ENCODE measurements at regions not wholly inside any gene's neighbourhood (a gene's known extent, or its start where the extent isn't known, plus 50 kb on each side); places are given as distances from the start of the nearest gene placed in this dataset.
"Not testable (repeated sequence)": the region's sequence is repeated elsewhere in the genome, so short reads cannot be mapped to it uniquely, and the experiment has no call there.

DNA sequence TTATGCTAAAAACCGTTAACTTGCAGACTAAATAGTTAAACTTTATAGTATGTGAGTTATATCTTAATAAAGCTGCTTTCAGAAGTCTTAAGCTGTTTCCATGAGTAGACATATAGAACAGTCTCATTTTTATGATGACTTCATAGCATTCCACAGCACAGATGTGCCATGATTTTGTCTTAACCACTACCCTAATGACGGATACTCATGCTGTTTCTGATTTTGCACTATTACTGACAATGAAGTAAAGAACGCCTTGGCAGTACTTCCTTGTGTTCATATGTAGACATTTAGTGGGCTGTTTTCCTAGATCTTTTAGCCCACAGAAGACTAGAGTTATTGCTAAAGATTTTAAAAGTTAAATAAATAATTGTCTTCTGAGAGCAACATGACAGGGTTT, 175.6 kb upstream of the RAB6C start:
- H3K36me3 ChIP-seq = no peaks in the 10 kb centered on the region
- intact Hi-C loops (cut with DNase I) = no loop called here
- no peaks in the 10 kb centered on the region for H3K9me3 ChIP-seq
- no peaks in the 10 kb centered on the region for H3K4me1 ChIP-seq (ENCODE audit: insufficient read depth)
- no peaks in the 10 kb centered on the region for H3K27me3 ChIP-seq
- TF ChIP-seq POLR2A (IDR thresholded peaks at IDR 0.05) = no peak
- no peak for TF ChIP-seq EP300 (IDR thresholded peaks at IDR 0.05)
- TF ChIP-seq, protein P1, sequence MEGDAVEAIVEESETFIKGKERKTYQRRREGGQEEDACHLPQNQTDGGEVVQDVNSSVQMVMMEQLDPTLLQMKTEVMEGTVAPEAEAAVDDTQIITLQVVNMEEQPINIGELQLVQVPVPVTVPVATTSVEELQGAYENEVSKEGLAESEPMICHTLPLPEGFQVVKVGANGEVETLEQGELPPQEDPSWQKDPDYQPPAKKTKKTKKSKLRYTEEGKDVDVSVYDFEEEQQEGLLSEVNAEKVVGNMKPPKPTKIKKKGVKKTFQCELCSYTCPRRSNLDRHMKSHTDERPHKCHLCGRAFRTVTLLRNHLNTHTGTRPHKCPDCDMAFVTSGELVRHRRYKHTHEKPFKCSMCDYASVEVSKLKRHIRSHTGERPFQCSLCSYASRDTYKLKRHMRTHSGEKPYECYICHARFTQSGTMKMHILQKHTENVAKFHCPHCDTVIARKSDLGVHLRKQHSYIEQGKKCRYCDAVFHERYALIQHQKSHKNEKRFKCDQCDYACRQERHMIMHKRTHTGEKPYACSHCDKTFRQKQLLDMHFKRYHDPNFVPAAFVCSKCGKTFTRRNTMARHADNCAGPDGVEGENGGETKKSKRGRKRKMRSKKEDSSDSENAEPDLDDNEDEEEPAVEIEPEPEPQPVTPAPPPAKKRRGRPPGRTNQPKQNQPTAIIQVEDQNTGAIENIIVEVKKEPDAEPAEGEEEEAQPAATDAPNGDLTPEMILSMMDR (IDR thresholded peaks at IDR 0.05) = no peak
- WGBS, 3 donors = 86 to 89% (median 86%) methylated on average over 3 of the region's 3 CpGs
- H3K4me3 ChIP-seq = no peak overlapping the region
- no peak overlapping the region for H3K27ac ChIP-seq
- no peak for DNase-seq

DNA sequence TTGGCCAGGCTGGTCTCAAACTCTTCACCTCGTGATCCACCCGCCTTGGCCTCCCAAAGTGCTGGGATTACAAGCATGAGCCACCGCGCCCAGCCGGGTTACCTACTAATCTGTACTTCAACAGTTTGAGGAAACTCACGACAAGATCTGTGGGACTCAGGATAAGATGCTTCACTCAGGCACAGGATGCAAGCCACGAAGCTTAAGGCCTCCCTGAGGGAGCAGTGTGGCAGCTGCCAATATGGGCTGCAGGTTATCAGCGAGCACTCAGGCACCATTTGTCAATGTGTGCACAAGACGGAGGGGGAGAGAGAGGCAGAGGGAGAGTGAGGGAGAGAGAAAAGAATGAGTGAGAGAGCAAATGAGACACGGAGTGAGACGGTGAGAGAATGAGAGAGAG, 173.6 kb upstream of the RAB6C start:
- Histone ChIP-seq H3K4me1 (ENCODE audit: insufficient read depth) (no peaks in the 10 kb centered on the region), H3K9me3 (no peaks in the 10 kb centered on the region), H3K27me3 (no peaks in the 10 kb centered on the region), H3K27ac (no peak overlapping the region), H3K4me3 (no peak overlapping the region), H3K36me3 (no peaks in the 10 kb centered on the region)
- no peak for DNase-seq
- WGBS, 3 donors = 59 to 69% (median 61%) methylated on average over 11 of the region's 11 CpGs
- intact Hi-C loops (cut with DNase I) = no loop called here
- TF ChIP-seq EP300 (IDR thresholded peaks at IDR 0.05) = no peak
- TF ChIP-seq, protein P1 (IDR thresholded peaks at IDR 0.05) = no peak
- no peak for TF ChIP-seq POLR2A (IDR thresholded peaks at IDR 0.05)

DNA sequence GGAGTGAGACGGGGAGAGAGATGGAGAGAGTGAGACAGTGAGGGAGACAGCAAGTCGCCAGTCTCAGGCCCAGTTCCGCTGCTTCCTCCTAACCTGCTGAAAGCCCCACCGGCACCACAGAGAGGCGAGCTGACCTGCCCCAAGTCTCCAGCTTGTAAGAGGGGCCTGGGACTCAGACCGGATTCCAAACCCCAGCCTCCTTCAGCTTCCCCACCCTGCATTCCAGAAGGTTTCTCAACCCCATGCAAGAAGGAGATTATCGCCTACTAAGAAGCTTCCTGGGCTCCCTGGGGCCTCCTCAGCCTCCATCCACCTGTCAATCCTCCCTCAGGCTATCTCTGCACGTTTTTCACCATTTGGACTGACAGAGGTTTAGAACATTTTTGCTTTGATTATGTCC, 173.1 kb upstream of the RAB6C start:
- no peak for TF ChIP-seq EP300 (IDR thresholded peaks at IDR 0.05)
- TF ChIP-seq, protein P1 (IDR thresholded peaks at IDR 0.05) = no peak
- no peak for TF ChIP-seq POLR2A (IDR thresholded peaks at IDR 0.05)
- intact Hi-C loops (cut with DNase I) = no loop called here

DNA sequence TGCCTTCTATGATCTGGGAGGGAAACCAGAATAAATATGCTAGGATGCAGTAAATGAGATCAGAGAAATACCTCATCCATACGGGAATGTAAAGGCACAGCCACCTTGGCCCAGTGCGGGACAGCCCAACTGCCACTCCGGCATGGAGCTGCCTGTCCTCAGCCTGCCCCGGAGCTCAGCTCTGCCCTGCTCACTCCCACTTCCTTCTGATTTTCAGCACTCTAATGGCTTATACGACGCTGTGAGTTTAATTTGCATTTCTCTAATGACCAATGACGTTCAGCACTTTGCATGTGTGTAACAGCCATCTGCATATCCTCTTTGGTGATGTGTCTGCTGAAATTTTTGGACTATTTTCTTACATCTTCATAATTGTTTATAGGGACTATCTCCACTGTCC, 172.5 kb upstream of the RAB6C start:
- Histone ChIP-seq H3K36me3 (no peaks in the 10 kb centered on the region), H3K4me3 (no peak overlapping the region), H3K4me1 (ENCODE audit: insufficient read depth) (no peaks in the 10 kb centered on the region), H3K9me3 (no peaks in the 10 kb centered on the region), H3K27me3 (no peaks in the 10 kb centered on the region), H3K27ac (no peak overlapping the region)
- TF ChIP-seq, protein P1 (IDR thresholded peaks at IDR 0.05) = no peak
- TF ChIP-seq POLR2A (IDR thresholded peaks at IDR 0.05) (no peak), EP300 (IDR thresholded peaks at IDR 0.05) (no peak)
- WGBS, 3 donors = 51 to 66% (median 57%) methylated on average over 7 of the region's 7 CpGs
- DNase-seq = no peak
- intact Hi-C loops (cut with DNase I) = no loop called here

More for the DNA sequence above, 173.1 kb upstream of the RAB6C start:
- WGBS, 3 donors = 61 to 66% (median 64%) methylated on average over 8 of the region's 8 CpGs
- DNase-seq = no peak
- H3K9me3 ChIP-seq = no peaks in the 10 kb centered on the region
- no peaks in the 10 kb centered on the region for H3K27me3 ChIP-seq
- no peak overlapping the region for H3K4me3 ChIP-seq
- H3K4me1 ChIP-seq (ENCODE audit: insufficient read depth) = no peaks in the 10 kb centered on the region
- no peaks in the 10 kb centered on the region for H3K36me3 ChIP-seq
- no peak overlapping the region for H3K27ac ChIP-seq

DNA sequence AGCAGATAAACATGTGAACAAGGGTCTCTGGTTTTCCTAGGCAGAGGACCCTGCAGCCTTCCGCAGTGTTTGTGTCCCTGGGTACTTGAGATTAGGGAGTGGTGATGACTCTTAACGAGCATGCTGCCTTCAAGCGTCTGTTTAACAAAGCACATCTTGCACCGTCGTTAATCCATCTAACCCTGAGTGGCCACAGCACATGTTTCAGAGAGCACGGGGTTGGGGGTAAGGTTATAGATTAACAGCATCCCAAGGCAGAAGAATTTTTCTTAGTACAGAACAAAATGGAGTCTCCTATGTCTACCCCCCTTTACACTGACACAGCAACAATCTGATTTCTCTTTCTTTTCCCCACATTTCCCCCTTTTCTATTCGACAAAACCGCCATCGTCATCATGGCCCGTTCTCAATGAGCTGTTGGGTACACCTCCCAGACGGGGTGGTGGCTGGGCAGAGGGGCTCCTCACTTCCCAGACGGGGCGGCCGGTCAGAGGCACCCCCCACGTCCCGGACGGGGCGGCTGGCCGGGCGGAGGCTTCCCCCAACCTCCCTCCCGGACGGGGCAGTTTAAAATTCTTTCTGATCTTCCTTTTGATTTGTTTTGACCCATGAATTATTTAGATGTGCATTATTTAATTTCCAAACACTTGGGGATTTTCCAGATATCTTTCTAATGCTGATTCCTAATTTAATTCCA, 171.7 kb upstream of the RAB6C start:
- DNase-seq; H3K4me1 ChIP-seq (ENCODE audit: insufficient read depth); H3K27me3 ChIP-seq; intact Hi-C loops (cut with DNase I); H3K4me3 ChIP-seq; H3K27ac ChIP-seq; H3K36me3 ChIP-seq; H3K9me3 ChIP-seq: not testable (repeated sequence)
- WGBS, 3 donors = 76 to 79% (median 76%) methylated on average over 21 to 22 of the region's 22 CpGs

Data from ovary (tissue), 7 donors.